GM10248 (cell line): ENCODE measurements at regions not wholly inside any gene's neighbourhood (a gene's known extent, or its start where the extent isn't known, plus 50 kb on each side); places are given as distances from the start of the nearest gene placed in this dataset.

Source experiments
- CTCF ChIA-PET: fragments of 300-600 bp; sonication (Branson Sonifier 250); formaldehyde crosslinking; extraction: SDS; loops from one replicate; lab custom pipeline; 2021; ENCODE audit warnings: antibody characterized with exemption; lab: Yijun Ruan, JAX
- POLR2A ChIA-PET: fragments of 350-650 bp; sonication (Branson Sonifier 250); formaldehyde crosslinking; extraction: SDS; loops from one replicate; lab custom pipeline; 2020; ENCODE audit warnings: antibody characterized with exemption; lab: Yijun Ruan, JAX
- DNase-seq: peaks from one replicate; pipeline ENCODE4 v3.0.0; 2012; ENCODE audit errors: extremely low spot score
- TF ChIP-seq, protein P1 (sequence below): IDR thresholded peaks from 2 replicates; pipeline ENCODE4 v1.5.1; 2012; ENCODE audit warnings: mild to moderate bottlenecking, low read depth; ENCODE audit errors: extremely low read depth, missing control alignments, control extremely low read depth

DNA sequence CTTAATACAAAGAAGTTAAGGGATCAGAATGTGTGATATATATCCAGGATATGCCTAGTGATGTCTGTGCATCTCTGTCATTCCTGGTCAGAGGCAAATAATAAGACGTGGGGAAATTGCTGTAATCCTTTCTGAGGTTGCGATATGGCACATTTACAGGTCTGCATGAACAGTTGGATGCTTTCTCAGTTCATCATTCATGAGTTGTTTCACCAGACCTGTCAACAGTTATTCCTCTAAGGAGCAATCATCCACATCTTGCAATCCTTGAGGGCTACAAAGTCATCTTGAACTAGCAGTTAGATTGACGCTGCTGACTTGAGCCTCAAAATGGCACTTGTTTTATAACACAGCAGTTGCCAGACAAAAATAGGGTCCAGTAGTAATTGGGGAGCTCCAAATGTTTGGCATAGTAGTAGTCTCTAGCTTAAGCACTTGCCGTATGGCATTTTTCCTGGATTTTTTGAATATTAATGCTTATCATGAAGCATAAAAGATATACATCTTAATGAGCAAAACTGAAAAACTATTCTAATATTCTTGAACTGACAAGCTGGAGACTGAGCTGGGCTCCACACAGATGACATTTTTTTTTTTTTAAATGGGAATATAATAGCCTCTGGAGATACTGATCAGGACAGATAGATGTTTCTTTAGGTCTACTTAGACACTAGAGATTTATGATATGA is 761.7 kb downstream of the VGLL3 start:
- CTCF ChIA-PET, result no interaction called here
- TF ChIP-seq, protein P1, sequence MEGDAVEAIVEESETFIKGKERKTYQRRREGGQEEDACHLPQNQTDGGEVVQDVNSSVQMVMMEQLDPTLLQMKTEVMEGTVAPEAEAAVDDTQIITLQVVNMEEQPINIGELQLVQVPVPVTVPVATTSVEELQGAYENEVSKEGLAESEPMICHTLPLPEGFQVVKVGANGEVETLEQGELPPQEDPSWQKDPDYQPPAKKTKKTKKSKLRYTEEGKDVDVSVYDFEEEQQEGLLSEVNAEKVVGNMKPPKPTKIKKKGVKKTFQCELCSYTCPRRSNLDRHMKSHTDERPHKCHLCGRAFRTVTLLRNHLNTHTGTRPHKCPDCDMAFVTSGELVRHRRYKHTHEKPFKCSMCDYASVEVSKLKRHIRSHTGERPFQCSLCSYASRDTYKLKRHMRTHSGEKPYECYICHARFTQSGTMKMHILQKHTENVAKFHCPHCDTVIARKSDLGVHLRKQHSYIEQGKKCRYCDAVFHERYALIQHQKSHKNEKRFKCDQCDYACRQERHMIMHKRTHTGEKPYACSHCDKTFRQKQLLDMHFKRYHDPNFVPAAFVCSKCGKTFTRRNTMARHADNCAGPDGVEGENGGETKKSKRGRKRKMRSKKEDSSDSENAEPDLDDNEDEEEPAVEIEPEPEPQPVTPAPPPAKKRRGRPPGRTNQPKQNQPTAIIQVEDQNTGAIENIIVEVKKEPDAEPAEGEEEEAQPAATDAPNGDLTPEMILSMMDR, result no peak
- POLR2A ChIA-PET, result no interaction called here
- no peak for DNase-seq

DNA sequence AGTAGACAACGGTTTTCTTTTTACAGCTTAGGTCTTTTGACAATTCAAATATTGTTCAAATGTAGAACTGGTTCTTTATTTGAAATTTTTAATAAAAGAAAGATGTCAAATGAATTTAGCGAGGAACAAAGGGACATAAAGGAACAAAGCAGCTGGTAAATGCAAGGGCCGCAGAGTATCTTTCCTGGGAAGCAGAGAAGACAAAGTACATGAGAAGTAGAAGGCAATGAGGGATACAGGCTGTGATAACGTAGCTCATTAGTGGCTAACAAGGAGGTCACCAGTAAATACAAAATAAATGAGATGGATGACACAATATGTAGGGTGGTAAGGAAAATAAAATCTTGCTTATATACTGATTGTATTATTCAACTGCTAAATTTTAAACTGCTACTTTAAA is 762.8 kb downstream of the VGLL3 start:
- ChIA-PET POLR2A (no interaction called here), CTCF (no interaction called here)
- DNase-seq, result no peak
- TF ChIP-seq, protein P1, result no peak

DNA sequence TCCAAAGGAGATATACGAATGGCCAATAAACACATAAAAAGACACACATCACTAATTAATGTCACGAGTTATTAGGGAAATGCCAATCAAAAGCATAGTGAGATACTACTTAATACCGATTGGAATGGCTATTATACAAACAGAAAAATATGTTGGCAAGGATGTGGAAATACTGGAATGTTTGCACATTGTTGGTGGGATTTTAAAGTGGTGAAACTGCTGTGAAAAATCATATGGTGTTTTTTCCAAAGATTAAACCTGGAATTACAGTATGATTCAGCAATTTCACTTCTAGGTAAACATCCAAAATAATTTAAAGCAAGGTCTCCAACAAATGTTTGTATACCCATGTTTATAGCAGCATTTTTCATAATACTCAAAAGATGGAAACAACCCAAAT is 765.5 kb downstream of the VGLL3 start:
- ChIA-PET POLR2A (no interaction called here), CTCF (no interaction called here)
- DNase-seq, result no peak
- TF ChIP-seq, protein P1, result no peak

DNA sequence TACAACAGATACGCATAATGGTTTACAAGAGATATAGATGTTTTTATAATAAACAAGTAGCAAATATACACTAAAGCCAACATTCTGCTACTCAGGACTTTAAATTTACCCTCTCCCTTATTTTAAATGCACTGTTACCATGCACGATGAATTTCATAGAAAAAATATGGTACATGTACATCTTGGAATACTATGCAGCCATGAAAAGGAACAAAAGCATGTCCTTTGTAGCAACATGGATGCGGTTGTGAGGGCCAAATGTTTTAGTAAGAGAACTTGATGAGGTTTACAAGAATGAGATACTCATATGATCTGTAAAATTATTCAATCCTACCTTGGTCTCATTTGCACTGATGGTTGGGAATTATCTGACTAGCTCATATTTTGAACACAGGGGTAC is 769.3 kb downstream of the VGLL3 start:
- no peak for DNase-seq
- TF ChIP-seq, protein P1, result no peak
- ChIA-PET POLR2A (no interaction called here), CTCF (no interaction called here)

DNA sequence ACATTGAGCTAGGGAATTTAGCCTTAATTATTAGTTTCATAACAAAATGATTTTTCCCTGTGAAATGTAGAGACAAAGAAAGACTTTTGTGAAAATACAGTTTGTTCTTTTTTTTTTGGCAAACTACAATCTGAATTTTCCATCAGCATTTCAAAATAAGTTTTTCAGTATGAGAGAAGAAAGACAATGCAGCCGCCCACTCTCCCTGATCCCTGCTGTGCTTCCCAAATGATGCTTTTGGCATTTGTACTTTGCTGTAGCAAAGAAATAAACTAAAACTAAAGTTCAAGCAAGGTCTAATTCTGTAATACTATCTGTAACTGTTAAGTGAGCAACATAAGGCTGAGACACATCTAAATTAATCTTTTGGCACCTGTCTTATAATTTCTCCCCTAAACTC is 782.2 kb downstream of the VGLL3 start:
- POLR2A ChIA-PET, result no interaction called here
- TF ChIP-seq, protein P1, result no peak
- no peak for DNase-seq
- CTCF ChIA-PET, result interaction anchor here (1.5 kb wide), 1 partner anchor 8 kb away, joined by 3 read pairs; no protein-coding TSS in a partner anchor

DNA sequence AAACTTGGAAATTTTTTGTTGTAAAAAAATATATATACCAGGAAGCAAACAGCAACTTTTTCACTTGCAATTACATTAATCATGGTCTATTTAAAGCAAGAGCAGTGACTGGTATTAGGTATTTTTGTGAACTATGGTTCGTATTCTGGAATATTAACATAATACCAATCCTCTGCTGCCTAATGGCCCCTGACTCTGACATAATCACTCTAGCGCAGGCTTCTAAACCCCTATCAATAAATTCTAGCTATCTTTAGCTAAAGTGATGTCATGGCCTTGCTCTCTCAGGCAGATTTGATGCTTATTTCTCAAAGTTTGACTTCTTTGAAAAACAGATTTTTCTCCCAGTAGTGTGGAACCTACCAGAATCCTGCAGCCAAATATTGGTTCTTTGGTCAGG is 808.3 kb downstream of the VGLL3 start:
- TF ChIP-seq, protein P1, result no peak
- ChIA-PET POLR2A (no interaction called here), CTCF (no interaction called here)
- no peak for DNase-seq
